Astrocyte (in vitro differentiated cells and primary cell): ENCODE measurements at regions not wholly inside any gene's neighbourhood (a gene's known extent, or its start where the extent isn't known, plus 50 kb on each side); places are given as distances from the start of the nearest gene placed in this dataset.

Experiments used
- EZH2 ChIP-seq: IDR thresholded peaks from 2 replicates; pipeline ENCODE4 v1.6.1; 2012; ENCODE audit warnings: mild to moderate bottlenecking, low read length, inconsistent platforms; ENCODE audit not compliant: insufficient read depth
- TF ChIP-seq, protein P1 (sequence below): IDR thresholded peaks from 2 replicates; pipeline ENCODE4 v1.5.1; 2011; ENCODE audit warnings: low read depth, mild to moderate bottlenecking, inconsistent platforms, low read length, moderate library complexity; ENCODE audit not compliant: insufficient read depth

DNA sequence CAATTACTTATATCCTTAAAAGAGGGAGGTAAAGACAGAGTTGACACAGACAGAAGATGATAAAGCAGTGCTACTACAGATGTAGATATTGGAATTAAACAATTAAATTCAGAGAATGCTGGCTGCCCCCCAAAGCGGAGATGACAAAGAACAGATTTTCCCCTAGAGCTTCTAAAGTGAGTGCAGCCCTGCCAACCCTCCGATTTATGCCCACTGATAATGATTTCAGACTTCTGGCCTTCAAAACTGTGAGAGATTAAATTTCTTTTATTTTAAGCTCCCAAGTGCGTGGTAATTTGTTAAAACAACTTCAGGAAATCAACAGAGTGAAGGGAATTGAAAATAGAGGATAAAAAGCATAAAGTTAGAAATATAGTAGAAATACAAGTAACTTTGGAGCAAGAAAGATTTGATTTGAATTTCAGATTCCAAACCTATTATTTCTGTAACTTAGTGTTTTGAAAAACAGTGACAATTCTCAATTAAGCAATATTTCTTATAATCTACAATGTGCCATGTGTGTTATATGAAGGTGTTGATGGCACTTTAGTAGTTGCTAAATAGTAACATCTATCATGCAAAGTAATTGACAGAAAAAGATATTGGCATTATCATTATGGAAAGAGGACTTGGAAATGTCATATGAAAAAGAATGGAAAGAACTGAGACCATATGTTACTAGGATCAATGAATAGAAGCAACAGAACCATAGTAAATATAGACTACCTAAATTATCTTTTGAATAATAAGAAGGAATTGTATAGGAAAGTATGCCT, 946.4 kb upstream of the PTPRD start:
- TF ChIP-seq, protein P1, sequence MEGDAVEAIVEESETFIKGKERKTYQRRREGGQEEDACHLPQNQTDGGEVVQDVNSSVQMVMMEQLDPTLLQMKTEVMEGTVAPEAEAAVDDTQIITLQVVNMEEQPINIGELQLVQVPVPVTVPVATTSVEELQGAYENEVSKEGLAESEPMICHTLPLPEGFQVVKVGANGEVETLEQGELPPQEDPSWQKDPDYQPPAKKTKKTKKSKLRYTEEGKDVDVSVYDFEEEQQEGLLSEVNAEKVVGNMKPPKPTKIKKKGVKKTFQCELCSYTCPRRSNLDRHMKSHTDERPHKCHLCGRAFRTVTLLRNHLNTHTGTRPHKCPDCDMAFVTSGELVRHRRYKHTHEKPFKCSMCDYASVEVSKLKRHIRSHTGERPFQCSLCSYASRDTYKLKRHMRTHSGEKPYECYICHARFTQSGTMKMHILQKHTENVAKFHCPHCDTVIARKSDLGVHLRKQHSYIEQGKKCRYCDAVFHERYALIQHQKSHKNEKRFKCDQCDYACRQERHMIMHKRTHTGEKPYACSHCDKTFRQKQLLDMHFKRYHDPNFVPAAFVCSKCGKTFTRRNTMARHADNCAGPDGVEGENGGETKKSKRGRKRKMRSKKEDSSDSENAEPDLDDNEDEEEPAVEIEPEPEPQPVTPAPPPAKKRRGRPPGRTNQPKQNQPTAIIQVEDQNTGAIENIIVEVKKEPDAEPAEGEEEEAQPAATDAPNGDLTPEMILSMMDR = no peak
- no peak for TF ChIP-seq EZH2
